GM19324 (cell line): ENCODE measurements at regions not wholly inside any gene's neighbourhood (a gene's known extent, or its start where the extent isn't known, plus 50 kb on each side); places are given as distances from the start of the nearest gene placed in this dataset.

Source experiments
- ATAC-seq: cut with Tn5 transposase; IDR thresholded peaks from one replicate; pipeline ENCODE4 v1.9.1; 2021; ENCODE audit warnings: mild to moderate bottlenecking, moderate library complexity; ENCODE audit not compliant: unreplicated experiment, low FRiP score

DNA sequence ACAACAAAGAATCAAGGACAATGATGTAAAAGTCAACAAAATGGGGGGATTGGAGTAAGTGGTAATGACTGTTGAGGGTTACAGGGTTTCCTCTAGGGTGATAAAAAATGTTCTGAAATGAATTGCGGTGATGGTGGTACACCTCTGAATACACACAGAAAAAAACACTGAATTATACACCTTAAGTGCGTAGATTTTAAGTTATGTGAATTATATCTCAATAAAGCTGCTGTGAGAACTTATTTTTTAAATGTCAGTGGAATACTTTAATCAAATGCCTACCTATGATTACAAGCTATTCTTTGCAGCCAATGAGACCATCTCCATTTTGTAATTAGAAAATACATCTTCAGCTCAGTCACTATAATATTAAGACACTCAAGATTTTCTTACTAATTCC lies 53.5 kb downstream of the ZNF608 start:
- no peak for ATAC-seq

DNA sequence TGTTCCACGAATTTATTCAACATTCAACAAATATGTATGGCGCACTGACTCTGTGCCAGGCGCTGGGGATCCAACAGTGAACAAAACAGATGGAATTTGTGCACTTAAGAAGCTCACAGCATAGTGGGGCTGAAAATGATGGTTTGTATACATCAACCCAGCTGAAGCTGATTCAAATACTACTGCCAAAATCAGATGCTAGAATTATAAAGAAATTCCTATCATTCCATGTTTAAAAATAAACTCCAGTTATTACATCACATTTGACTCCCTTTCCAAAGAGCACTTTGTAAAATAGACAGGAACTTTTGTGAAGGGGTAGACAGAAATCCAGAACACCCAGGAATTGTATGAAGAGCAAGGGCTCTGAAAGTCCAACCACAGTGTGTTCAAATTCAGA lies 54.1 kb downstream of the ZNF608 start:
- no peak for ATAC-seq

DNA sequence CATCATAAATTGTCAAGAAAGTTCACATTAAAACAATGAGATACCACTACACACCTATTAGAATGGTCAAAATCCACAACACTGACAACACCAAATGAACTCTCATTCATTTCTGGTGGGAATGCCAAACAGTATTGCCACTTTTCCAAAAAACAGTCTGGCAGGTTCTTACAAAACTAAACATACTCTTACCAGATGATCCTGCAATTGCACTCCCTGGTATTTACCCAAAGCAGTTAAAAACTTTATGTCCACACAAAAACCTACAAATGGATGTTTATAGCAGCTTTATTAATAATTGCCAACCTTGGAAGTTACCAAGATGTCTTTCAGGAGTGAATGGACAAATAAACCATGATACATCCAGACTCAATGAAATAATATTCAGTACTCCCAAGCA lies 56.8 kb downstream of the ZNF608 start:
- ATAC-seq = no peak

DNA sequence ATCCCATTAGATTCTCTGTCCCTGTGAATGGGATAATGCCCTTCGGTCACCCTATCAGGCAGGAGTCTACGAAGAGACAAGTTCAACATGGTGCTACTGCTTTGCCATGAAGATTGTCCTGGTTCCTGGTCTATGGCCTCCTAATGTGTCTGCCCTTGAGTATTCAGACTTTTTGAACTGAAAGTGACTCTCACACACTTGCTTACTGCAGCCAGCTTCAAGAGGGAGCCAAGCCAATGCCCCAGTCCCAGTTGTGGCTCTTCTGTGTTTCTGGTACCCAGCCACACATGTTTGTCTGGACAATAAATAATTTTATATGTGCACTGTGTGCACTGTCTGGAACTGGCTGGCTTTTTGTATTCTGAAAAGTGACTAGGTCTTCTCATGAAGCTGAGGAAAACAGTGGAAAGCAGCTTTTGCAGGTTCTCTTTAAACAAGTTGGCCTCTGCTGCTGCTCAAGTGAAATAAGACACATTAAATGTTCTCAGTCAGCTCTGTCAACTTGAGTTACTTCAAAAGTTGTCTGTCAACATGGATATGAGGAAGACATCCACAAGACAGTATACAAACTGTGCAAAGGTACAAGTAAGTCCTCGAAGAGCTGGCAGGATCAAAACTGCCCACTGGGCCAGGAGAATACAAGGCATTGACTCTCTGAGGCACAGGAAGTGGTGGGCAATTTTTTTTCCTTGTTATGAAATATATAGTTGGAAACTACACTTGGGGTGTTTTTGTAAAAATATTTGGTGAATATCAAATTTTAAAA lies 60.0 kb downstream of the ZNF608 start:
- no peak for ATAC-seq

DNA sequence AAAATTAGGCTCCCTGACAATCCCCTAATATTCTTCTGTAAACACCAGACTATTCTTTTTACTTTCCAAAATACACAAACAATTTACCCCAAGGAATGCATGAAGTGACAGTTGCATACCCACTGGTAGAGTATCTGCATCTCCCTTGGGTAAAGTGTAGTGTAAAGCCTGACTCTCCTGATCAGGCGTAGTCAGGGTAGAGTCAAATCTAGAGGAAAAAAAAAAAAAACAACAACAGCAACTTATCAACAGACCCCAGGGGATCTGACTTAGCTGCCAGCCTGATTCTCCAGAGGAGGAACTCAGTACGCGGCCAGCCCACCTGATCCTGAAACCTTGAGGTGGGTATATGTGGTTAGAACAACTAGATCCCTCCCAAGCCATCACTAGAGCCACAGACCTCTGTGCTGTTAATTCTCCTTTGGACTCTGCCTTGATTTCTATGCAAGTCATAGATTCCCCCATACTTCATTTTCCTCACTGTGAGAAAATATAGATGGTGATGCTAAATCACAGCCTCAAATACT lies 61.0 kb downstream of the ZNF608 start:
- no peak for ATAC-seq

DNA sequence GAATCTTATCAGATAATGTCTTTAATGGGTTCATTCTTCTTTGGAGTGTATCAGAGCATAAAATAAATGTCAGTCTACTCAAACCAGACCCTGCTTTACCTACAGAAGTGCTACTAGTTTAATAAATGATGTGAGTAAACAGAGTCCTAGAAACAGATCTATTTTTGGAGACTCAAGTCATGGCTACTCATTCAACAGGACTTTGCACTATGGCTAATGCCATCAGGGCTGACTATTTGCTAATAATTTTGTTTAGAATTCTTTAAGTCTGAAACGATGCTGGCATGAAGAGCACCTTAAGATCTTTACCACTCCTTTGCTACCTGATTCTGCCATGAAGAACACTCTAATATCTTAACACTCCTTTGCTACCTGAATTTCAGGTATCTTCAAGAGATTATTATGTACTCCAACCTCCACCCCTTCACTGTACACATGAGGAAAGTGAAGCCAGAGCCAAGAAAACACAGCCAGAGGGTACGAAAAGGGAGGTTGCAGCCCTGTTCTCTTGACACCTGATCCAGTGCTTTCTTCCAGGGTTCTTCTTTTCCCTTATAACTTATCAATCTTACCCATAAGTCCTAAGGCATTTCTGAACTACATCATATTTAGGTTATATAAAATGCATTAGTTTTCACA lies 62.4 kb downstream of the ZNF608 start:
- no peak for ATAC-seq

DNA sequence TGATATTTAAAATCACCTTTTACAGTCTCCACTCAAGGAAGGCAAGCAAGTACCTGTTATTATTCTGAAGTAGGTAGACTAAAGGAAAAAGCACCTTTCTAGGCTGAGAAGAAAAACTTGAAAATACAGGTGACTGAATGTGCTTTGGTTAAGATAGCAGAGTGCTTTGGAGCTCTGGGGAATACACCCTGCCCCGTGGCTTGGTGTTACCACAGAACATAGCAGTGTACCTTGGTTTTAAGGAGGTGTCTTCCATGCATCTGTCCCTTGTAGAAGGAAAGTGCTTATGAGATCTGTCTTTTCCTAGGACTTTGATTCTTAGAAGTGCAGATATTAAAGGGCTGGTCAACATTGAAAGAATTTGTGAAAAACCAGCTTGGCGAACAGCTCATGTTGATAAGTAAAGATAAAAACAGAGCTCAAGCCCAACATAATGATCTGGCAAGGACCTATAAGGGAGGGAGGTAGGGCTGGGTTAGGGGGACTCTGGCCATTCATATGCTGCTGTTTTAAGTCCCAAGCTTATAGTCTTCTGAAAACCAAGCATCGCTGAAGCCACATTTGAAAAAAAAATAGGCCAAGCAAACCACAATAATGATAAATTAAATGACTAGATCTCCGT lies 66.8 kb downstream of the ZNF608 start:
- no peak for ATAC-seq

DNA sequence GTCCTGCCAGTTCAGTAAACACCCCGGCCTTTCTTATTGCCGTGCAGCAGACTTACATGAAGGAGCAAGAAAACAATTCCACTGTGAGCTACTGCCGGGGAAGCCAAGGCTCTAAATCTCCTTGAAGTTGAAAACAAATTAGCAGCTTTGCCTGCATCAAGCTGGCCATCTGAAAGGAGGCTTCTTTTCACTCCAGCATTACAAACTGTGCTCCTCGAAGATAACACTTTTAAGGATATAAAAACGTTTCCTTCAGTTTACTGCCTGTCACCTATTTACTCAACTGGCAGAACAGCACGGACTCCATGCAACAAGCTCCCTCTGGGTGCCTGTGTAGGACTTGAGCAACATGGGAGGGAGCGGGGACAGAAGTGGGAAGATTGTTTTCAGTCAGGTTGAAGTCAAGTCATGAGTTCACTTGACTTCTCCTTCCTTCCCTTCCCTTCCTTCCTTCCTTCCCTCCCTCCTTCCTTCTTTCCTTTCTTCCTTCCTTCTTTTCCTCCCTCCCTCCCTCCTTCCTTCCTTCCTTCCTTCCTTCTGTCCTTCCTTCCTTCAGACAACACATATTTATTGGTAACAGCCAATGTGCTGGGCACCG lies 67.4 kb downstream of the ZNF608 start:
- no peak for ATAC-seq

DNA sequence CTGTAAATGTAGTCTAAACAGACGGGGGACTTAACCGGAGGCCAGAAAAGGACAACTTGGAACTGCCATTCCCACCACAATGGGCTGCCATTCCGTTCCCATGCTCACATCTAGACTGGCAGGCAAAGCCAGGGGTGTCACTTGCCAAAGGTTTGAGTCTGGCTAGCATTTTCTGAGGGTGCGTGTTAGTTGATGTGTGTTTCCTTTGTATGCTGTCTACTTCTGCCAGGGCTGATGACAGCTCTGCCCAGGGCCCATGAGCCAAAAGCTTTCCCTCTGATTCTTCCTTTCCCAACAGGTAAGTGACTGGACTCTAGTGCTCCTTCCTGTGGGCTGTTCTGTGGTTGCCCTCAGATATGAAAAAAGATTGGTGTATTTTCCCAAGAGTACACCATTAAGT lies 68.0 kb downstream of the ZNF608 start:
- ATAC-seq = no peak

DNA sequence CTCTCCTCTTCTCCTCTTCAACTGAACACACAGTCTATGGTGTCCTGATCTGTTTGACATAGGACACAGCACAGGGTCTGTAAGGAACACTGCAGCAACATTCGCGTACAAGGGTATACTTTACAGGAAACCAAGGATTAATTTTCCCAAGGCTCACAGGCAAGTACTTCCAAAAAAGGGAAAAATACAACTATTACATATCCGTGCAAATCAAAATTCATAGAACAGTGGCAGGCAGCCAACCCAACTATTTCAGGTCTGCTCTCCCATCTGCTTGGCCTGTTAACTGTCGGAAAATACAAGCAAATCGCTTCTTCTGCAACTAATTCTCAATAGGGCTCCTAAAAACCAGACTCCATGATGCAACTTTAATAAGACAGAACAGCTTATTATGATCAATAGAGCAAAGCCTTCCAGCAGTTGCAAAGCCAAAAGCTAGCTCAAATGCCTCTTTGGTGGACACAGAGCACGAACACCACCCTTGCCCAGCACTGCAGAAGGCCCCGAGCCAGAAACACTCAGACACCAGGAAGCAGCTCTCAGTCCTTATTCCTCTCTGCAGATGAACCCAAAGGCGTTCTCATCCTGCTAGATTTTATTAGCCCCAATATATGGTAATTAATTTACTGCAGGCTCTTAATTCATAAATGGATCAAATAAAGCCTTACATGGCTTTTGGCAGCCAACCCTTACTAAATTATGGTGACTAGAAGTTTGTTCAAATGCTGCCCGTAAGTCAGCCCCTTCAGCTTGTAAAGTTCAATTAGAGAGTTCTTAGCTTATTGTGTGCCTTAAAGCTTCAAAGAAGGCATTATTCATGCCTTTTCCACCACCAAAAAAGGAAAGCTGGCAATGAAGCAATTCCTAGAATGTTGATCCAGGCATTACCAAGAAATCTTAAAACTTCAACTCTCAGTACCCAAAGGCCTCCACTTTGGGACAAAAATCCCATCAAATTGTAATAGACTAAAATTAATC lies 68.8 kb downstream of the ZNF608 start:
- no peak for ATAC-seq

DNA sequence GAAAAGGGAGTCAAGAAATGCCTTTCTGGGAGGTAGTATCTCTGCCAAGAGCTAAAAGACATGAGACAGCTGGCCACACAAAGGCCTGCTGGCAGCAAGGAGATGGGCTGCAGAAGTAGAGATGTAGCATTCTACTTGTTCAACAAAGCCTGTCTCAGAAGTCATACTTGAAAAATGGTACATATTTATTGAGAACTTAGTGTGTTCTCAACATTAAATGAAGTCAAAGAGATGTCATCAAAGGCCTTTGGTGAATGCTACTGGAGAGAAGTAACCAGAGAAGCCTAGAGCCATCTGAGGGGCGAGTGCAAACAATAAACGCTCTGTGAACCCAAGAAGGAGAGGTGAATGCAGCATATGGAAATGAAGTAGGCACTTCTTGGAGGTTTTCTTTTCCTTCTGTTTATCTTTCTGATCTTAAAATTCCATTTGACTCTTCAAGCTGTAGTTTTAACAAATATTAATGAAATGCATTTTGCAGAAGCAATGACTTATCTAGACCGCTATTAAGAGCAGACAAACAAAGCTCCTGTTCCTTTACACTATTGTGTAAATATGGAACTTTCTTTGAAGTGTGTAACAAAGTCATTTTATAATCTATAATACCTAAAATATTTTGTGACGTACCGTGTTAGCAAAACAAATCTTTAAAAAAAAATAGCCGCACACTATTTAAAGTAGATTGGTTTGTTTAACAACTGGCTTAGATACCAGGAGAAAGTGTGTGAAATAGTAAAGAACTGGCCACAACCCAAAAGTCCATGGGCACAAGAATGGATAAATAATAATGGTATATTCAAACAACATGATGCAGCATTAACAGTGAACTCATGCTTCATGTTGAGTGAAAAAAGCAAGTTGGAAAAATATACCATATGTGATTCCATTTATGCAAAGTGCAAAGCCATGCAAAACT lies 70.2 kb downstream of the ZNF608 start:
- ATAC-seq = no peak

DNA sequence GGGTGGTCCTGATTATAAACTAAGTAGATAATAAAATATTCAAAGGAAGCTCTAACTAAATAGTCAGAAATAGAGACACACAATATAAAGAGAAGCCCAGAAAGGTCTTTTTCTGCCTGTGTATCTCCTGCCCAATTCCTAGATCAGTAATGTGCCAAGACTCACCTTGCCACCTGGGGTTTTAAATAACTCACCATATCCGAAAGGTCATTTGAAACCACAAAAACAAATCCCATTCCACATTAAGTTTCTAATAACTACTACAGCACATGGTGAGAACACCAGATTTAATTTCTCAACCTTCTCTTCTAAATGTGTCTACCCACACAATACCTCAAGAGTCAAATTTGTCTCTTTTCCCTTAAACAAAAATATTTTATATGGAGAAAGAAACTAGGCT lies 75.2 kb downstream of the ZNF608 start:
- ATAC-seq = no peak

DNA sequence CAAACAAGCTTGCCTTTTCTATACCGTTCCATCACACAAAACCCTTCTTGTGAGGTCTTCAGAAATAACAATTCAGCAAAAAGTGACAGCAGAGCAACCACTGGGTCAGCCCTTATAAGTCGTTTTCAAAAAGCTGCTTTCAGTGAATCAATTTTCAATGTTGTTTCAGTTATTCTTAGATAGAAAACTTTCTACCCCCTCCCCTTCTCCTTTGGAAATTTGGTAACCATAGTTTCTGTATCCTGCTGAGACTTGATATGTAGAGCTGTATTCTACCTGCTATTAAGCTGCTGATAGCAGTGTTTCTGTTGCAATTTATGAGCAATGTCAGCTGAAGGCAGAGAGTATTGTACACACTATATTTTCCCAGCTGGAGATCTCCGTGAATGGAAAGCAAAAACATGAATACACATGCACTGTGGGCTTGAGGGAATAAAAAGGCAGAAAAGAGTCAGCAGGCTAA lies 75.7 kb downstream of the ZNF608 start:
- no peak for ATAC-seq

DNA sequence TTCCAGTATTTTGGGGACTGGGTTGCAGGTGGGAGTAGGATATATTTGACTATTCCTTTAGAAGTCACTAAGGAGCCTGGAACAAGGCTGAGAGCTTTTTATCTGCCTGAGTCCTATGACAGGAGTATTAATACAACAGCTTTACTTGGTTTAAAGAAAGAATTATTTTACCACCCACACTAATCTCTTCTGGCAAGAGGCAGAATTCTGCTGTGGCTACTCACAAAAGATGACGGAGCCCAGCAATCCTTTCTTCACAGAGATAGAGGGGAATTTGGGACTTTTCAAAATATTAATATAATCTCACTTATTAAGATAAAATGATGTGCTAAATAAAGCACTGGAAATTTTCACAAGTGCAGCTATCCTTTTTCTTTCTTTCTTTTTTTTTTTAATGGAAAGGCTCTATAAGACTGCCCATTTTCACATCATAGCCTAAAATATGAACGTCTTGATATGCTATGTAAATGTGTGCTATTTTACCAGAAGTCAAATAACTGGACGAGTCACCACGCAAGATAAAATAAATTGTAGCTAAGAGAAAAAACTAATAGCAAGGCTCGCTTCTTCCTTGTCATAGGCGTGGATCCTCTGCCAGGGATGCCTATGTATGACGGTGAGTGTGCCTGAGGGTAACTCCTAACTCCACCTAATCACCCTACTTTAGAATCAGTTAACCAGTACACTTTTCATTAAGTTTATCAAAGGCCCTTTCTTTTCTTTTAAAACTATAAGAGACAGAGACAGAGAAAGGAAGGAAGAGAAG lies 76.3 kb downstream of the ZNF608 start:
- no peak for ATAC-seq

DNA sequence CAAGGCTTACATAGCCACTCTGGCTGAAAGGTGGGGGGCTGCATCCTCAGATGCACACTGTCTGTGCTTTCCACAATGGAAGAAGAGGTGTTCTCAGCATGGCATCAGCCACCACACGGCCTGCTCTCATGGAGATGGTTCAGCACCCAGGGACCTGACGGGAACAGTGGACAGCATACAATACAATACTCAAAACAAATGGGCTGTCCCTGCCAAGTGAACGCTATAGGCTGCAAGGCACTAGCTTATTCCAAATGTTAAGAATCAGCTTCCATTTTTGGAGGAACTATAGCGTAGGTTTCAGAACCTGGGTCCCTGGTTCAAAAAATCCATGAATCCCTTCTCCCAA lies 77.2 kb downstream of the ZNF608 start:
- ATAC-seq = no peak

DNA sequence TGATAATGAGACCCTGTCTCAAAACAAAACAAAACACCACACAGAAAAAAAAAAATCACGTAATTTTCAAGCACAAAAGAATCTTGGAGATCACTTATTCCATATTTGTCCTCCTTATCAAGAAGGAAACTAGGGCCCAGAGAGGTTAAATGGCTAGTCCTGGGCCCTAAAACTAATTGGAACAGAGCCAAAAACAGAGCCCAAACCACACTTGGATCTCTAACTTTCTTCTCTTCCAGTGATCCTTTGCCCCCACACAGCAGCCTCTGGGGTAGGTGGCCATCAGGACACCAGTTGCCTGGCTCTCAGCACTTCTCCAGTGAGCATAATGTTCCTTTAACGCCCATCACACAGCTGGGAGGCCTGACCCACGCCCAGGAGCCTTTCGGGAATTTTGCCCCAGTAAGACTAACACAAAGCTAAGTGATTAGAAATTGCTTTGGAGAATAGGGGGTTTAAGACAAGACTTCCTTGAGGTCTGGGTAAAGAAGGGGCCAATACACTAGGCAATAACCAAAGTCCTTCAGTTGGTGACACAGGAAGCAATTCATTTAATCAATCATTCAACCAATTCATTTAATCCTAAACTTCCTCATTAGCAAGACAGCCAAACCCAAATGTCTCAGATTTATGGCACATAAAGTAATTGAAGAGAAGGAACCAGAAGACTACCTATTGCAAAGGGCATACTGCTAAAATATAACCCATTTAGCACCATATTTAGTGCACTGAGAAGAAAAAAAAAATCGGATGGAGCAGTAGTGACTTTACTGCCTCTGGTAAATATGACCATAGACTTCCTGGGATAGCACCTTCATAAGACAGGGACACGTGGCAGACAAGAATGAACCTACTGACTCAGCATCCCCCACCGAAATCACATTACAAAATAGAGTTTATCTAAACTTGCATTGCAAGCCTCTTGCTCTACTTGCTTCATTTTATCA lies 77.8 kb downstream of the ZNF608 start:
- no peak for ATAC-seq

DNA sequence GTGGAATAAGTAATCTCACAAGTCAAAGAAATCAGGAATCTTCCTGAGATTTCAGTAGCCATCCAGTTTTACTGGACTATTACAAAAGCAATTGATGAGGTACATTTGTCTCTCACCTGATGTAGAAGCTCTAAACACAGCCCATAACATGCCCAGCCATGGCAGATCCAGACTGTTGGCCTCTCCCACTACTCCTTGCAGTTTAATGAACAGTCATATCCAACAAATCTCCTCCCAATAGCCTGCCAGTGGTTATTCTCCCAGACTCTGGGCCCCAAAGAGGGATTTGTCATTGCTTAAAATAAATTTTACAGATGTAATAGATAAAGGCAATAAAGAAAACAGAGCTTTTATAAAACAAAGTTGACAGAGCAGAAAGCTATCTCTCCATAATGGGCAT lies 80.8 kb downstream of the ZNF608 start:
- ATAC-seq = no peak
